RWPE1 (cell line): ENCODE measurements at regions not wholly inside any gene's neighbourhood (a gene's known extent, or its start where the extent isn't known, plus 50 kb on each side); places are given as distances from the start of the nearest gene placed in this dataset.
"Not testable (repeated sequence)": the region's sequence is repeated elsewhere in the genome, so short reads cannot be mapped to it uniquely, and the experiment has no call there.

Experiments used
- CTCF ChIA-PET: fragments of 350-600 bp; sonication (Branson Sonifier 250); formaldehyde crosslinking; extraction: SDS; loops from one replicate; lab custom pipeline; 2021; lab: Yijun Ruan, JAX
- POLR2A ChIA-PET: fragments of 400-600 bp; formaldehyde crosslinking; extraction: SDS; loops from one replicate; lab custom pipeline; 2020; ENCODE audit warnings: antibody characterized with exemption; ENCODE audit not compliant: low non-redundant PET; lab: Yijun Ruan, JAX
- DNase-seq: peaks from one replicate; pipeline ENCODE4 v3.0.0; 2012; ENCODE audit warnings: low spot score
- H3K27ac ChIP-seq: fragments of 450-650 bp; 2 replicates; pipeline ENCODE4 v1.5.1; 2017
- TF ChIP-seq, protein P1 (sequence below): fragments of 450-650 bp; conservative IDR thresholded peaks from 2 replicates; pipeline ENCODE4 v1.5.1; 2017; ENCODE audit warnings: low read depth, mild to moderate bottlenecking

DNA sequence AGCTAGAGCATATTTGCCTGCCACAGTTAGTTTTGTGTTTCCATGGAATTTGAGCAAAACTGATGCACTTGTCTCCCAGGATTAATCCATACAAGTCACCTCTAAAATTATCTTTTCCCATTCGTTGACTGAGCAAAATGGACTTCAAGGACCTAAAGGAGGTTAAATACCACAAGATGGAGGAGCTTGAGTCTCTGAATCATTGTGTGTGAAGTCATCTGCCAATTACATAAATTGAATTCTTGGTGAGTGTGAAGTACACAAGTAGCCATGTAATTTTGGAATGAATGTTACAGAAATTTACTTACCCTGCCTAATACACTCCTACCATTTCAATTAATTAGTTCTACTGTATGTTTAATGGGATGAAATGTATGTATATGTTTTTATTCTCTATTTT lies 501.7 kb upstream of the POT1 start:
- DNase-seq, result no peak
- POLR2A ChIA-PET, result no interaction called here
- TF ChIP-seq, protein P1, sequence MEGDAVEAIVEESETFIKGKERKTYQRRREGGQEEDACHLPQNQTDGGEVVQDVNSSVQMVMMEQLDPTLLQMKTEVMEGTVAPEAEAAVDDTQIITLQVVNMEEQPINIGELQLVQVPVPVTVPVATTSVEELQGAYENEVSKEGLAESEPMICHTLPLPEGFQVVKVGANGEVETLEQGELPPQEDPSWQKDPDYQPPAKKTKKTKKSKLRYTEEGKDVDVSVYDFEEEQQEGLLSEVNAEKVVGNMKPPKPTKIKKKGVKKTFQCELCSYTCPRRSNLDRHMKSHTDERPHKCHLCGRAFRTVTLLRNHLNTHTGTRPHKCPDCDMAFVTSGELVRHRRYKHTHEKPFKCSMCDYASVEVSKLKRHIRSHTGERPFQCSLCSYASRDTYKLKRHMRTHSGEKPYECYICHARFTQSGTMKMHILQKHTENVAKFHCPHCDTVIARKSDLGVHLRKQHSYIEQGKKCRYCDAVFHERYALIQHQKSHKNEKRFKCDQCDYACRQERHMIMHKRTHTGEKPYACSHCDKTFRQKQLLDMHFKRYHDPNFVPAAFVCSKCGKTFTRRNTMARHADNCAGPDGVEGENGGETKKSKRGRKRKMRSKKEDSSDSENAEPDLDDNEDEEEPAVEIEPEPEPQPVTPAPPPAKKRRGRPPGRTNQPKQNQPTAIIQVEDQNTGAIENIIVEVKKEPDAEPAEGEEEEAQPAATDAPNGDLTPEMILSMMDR, result no peak
- no peak overlapping the region for H3K27ac ChIP-seq
- CTCF ChIA-PET, result no interaction called here

DNA sequence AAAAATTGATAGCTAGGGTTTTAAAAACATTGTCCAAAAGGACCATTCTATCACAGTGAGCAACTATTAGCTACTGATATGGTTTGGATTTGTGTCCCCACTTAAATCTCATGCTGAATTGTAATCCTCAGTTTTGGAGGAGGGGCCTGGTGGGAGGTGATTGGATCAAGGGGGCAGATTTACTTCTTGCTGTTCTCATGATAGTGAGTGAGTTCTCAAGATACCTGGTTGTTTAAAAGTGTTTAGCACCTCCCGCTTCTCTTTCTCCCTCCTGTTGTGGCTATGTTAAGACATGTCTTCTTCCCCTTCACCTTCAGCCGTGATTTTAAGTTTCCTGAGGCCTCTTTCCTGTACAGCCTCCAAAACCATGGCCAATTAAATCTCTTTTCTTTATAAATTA lies 500.4 kb upstream of the POT1 start:
- DNase-seq, result no peak
- TF ChIP-seq, protein P1, result no peak
- CTCF ChIA-PET, result no interaction called here
- no peak overlapping the region for H3K27ac ChIP-seq
- POLR2A ChIA-PET, result no interaction called here

DNA sequence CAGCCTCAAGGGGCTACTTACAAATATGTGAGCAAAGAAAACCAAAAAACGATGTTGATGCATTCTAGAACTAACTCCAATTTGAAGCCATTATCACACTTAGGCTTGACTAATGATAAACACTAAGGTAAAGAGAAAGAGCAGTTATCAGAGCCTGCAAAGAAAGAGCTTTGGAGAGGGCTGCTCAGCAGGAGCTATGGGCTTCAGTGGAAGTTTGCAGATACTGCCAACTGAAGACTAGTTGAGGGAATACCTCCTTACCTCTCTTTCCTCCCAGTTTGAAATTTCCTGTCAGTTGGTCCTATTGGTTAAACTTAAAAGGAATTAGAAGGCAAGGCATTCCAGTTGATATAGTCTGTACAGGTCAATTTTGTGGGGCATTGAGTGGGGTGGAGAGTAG lies 498.1 kb upstream of the POT1 start:
- H3K27ac ChIP-seq, result no peak overlapping the region
- POLR2A ChIA-PET, result no interaction called here
- DNase-seq, result no peak
- CTCF ChIA-PET, result no interaction called here
- TF ChIP-seq, protein P1, result no peak

DNA sequence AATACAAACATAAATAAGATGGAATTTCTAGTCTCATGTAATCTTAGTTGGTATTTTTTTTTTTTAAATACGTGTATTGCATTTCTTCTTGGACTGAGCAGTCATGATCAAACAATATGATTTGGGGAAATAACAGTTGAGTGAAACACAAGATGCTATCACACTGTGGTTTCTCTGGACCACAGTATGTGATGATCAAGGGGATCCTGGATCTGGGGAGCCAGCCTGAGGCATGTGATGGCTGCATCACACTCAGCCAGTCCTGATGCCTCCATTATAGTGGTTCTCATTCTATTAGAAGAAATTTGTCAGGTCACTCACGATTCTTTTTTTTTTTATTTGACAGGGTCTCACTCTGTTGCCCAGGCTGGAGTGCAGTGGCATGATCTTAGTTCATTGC lies 495.9 kb upstream of the POT1 start:
- H3K27ac ChIP-seq, result no peak overlapping the region
- ChIA-PET CTCF (no interaction called here), POLR2A (no interaction called here)
- no peak for DNase-seq
- TF ChIP-seq, protein P1, result no peak

DNA sequence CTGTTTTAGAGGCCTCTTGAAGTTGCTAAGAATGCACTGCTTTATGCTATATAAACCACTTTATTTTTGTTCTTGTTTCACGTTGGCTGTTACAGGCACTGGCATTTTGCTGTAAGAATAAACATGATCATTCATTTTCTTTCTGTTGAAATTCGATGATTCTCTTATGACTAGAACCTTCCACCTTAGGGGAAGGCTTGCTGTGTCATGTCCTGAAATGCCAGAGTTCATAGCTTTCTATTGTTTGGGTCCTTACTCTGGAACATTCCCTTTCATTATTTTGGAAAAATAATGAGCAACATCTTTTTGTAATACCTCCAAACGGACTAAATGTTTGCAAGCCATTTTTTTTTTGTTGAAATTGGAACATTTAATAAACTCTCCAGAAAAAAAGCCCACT lies 495.1 kb upstream of the POT1 start:
- TF ChIP-seq, protein P1, result no peak
- H3K27ac ChIP-seq, result no peak overlapping the region
- ChIA-PET CTCF (no interaction called here), POLR2A (no interaction called here)
- DNase-seq, result peak; percentile 25

DNA sequence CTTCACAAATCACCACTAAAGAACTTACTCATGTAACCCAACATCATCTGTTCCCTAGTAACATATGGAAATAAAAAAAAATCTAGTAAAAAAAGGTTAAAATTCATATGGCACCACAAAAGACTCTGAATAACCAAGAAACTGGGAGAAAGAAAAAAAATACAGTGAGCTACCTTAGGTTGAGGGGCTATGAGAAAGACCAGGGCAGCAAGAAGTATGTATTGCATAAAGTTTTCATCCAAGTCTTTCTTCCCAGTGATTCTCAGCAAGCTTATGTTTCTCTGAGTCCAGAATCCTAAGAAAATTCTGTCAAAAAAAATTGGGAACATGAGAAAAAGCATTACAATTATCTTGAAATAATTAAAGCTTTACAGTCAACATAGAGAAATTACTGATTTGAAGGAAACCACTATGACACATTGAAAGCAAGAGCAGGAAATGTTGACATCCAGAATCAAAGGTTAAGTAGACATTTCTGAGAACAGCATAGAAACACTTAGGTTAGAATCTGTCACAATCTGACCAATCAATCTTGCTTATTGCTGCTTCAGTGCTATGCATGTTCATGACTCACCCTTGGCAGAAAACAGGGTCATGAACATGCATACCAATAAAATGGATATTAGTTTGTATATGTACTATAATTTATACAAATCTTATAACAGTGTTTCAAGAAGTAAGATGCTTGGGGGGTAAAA lies 494.0 kb upstream of the POT1 start:
- peak; percentile 26 for DNase-seq
- H3K27ac ChIP-seq, result no peak overlapping the region
- TF ChIP-seq, protein P1, result no peak
- POLR2A ChIA-PET, result no interaction called here
- CTCF ChIA-PET, result no interaction called here

DNA sequence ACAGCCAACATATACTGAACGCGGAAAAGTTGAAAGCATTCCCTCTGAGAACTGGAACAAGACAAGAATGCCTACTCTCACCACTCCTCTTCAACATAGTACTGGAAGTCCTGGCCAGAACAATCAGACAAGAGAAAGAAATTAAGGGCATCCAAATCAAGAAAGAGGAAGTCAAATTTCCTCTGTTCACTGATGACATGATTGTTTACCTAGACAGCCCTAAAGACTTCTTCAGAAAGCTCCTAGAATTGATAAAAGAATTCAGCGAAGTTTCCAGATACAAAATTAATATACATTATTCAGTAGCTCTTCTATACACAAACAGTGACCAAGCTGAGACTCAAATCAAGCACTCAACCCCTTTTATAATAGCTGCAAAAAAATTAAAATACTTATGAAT lies 491.8 kb upstream of the POT1 start:
- POLR2A ChIA-PET, CTCF ChIA-PET, DNase-seq, H3K27ac ChIP-seq: not testable (repeated sequence)
